Mucosa of descending colon (tissue), 3 donors: ENCODE measurements at regions not wholly inside any gene's neighbourhood (a gene's known extent, or its start where the extent isn't known, plus 50 kb on each side); places are given as distances from the start of the nearest gene placed in this dataset.

ENCODE experiments used
- ATAC-seq: fragments of 200-7000 bp; cut with Tn5 transposase; one replicate; pipeline ENCODE4 v1.9.1; 2020; ENCODE audit warnings: mild to moderate bottlenecking, moderate library complexity
- DNase-seq, 3 donors: peaks; one replicate each; pipeline ENCODE4 v3.0.0-alpha.2; 2020
- H3K36me3 ChIP-seq: fragments of 200-600 bp; one replicate; pipeline ENCODE4 v1.8.0; 2021; ENCODE audit warnings: low read depth, mild to moderate bottlenecking
- H3K4me1 ChIP-seq: fragments of 200-600 bp; one replicate; pipeline ENCODE4 v1.8.0; 2021; ENCODE audit warnings: low read depth, mild to moderate bottlenecking
- H3K4me3 ChIP-seq: fragments of 200-600 bp; one replicate; pipeline ENCODE4 v1.8.0; 2021; ENCODE audit warnings: mild to moderate bottlenecking
- H3K9me3 ChIP-seq: fragments of 200-600 bp; one replicate; pipeline ENCODE4 v1.8.0; 2021; ENCODE audit warnings: mild to moderate bottlenecking
- intact Hi-C, 2 donors: fragments of 100-400 bp; cut with DNase I in 1 of 2; cut with micrococcal nuclease in 1 of 2; formaldehyde crosslinking; loops; one replicate each; pipeline versions ENCODE4 v1.11.0 to v1.11.1; 2022; cut with DNase I, micrococcal nuclease
- TF ChIP-seq, protein P1 (sequence below): fragments of 200-600 bp; IDR thresholded peaks from one replicate; pipeline ENCODE4 v1.8.0; 2022; ENCODE audit warnings: antibody characterized with exemption, mild to moderate bottlenecking
- donor health status: DM: no; HTN: no; CAD: no; lungs with moderate emphysema.
- donor health status: DM: no; HTN: no; CAD: no.
- donor health status: DM: no; HTN: yes; CAD: no.

DNA sequence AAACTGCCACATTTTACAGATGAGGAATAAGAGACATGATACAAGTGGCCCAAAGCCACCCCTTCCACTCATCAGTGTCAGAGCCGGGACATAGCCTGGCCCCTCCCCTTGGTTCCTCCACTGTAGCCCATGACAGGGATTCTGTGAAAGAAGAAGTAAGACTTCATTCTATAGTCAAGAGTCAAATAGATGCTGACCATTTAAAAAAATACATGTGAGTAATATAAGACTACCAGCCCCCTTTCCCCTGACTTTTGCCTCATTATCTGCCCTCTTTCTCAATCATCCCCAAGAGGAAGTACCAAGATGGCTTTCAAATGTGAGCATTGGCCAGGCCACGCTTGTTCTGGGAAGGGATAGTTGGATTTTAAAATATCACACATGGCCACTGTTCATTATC lies 57.8 kb upstream of the TAB2 start:
- no peaks in the 10 kb centered on the region for H3K4me1 ChIP-seq
- H3K9me3 ChIP-seq: no peaks in the 10 kb centered on the region
- intact Hi-C loops: no loop called here
- TF ChIP-seq, protein P1, sequence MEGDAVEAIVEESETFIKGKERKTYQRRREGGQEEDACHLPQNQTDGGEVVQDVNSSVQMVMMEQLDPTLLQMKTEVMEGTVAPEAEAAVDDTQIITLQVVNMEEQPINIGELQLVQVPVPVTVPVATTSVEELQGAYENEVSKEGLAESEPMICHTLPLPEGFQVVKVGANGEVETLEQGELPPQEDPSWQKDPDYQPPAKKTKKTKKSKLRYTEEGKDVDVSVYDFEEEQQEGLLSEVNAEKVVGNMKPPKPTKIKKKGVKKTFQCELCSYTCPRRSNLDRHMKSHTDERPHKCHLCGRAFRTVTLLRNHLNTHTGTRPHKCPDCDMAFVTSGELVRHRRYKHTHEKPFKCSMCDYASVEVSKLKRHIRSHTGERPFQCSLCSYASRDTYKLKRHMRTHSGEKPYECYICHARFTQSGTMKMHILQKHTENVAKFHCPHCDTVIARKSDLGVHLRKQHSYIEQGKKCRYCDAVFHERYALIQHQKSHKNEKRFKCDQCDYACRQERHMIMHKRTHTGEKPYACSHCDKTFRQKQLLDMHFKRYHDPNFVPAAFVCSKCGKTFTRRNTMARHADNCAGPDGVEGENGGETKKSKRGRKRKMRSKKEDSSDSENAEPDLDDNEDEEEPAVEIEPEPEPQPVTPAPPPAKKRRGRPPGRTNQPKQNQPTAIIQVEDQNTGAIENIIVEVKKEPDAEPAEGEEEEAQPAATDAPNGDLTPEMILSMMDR: no peak
- DNase-seq (no peak), ATAC-seq (peak; percentile 48)
- no peak overlapping the region for H3K4me3 ChIP-seq
- no peaks in the 10 kb centered on the region for H3K36me3 ChIP-seq

GRCh38 chr6:149260214-149260874 lies 57.2 kb upstream of the TAB2 start:
- intact Hi-C loops: no loop called here
- no peaks in the 10 kb centered on the region for H3K4me1 ChIP-seq

GRCh38 chr6:149261364-149262040 lies 56.0 kb upstream of the TAB2 start:
- no peaks in the 10 kb centered on the region for H3K36me3 ChIP-seq
- no peak for ATAC-seq

More at GRCh38 chr6:149260214-149260874, 57.2 kb upstream of the TAB2 start:
- no peaks in the 10 kb centered on the region for H3K36me3 ChIP-seq
- TF ChIP-seq, protein P1: no peak
- ATAC-seq: no peak
- no peaks in the 10 kb centered on the region for H3K9me3 ChIP-seq
- H3K4me3 ChIP-seq: no peak overlapping the region
- DNase-seq: no peak

DNA sequence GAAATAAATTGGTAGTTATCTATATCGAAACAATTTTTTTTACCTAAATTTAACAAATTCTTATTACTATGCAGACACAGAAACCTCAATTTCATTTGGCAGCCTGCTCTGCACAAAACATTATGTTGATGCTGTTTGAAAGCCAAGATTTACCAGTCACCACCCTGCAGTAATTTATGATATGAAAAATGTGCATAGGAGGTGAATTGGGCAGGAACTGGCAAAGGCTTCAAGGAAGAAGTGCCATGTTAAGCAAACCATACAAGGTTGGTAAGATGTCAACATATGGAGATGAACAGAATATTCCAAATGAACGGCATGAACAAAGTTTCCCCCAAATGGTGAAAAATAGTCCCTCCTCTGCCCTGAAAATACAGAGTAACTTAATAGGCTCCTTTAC lies 54.2 kb upstream of the TAB2 start:
- no peak for ATAC-seq
- intact Hi-C loops: no loop called here

More at GRCh38 chr6:149261364-149262040, 56.0 kb upstream of the TAB2 start:
- Histone ChIP-seq H3K9me3 (no peaks in the 10 kb centered on the region), H3K4me3 (no peak overlapping the region), H3K4me1 (no peaks in the 10 kb centered on the region)
- intact Hi-C loops: no loop called here
- no peak for DNase-seq
- TF ChIP-seq, protein P1: no peak

GRCh38 chr6:149264629-149265028 lies 52.9 kb upstream of the TAB2 start:
- Histone ChIP-seq H3K9me3 (no peaks in the 10 kb centered on the region), H3K36me3 (no peaks in the 10 kb centered on the region), H3K4me3 (no peak overlapping the region), H3K4me1 (no peaks in the 10 kb centered on the region)
- intact Hi-C loops: no loop called here
- TF ChIP-seq, protein P1: no peak
- ATAC-seq (peak; percentile 54), DNase-seq (no peak)

More for the DNA sequence above, 54.2 kb upstream of the TAB2 start:
- TF ChIP-seq, protein P1: no peak
- Histone ChIP-seq H3K4me3 (no peak overlapping the region), H3K4me1 (no peaks in the 10 kb centered on the region), H3K36me3 (no peaks in the 10 kb centered on the region), H3K9me3 (no peaks in the 10 kb centered on the region)
- DNase-seq: no peak
